ENCODE measurements at regions not wholly inside any gene's neighbourhood (a gene's known extent, or its start where the extent isn't known, plus 50 kb on each side); places are given as distances from the start of the nearest gene placed in this dataset.

GRCh38 chr14:81839056-81839455 lies 305.4 kb upstream of the SEL1L start:
- no peak for TF ChIP-seq CTCF (IDR thresholded peaks at IDR 0.05; ENCODE audit: control insufficient read depth, extremely low read depth, insufficient read depth)
- H3K4me3 ChIP-seq (ENCODE audit: low read depth, low read length) = no peak overlapping the region
- DNase-seq (ENCODE audit: low read depth) = no peak

GRCh38 chr14:81841346-81841745 lies 307.7 kb upstream of the SEL1L start:
- no peak for TF ChIP-seq CTCF (IDR thresholded peaks at IDR 0.05; ENCODE audit: control insufficient read depth, extremely low read depth, insufficient read depth)

GRCh38 chr14:81849714-81850113 lies 316.1 kb upstream of the SEL1L start:
- no peak for TF ChIP-seq CTCF (IDR thresholded peaks at IDR 0.05; ENCODE audit: control insufficient read depth, extremely low read depth, insufficient read depth)
- no peak for DNase-seq (ENCODE audit: low read depth)
- H3K4me3 ChIP-seq (ENCODE audit: low read depth, low read length) = no peak overlapping the region

More at GRCh38 chr14:81841346-81841745, 307.7 kb upstream of the SEL1L start:
- no peak overlapping the region for H3K4me3 ChIP-seq (ENCODE audit: low read depth, low read length)
- DNase-seq (ENCODE audit: low read depth) = no peak

- TF ChIP-seq CTCF (IDR thresholded peaks at IDR 0.05; ENCODE audit: control insufficient read depth, extremely low read depth, insufficient read depth) = no peak
- DNase-seq (ENCODE audit: low read depth) = no peak
- H3K4me3 ChIP-seq (ENCODE audit: low read depth, low read length) = no peak overlapping the region
Measured at GRCh38 chr14:81855007-81855406, 321.4 kb upstream of the SEL1L start.

- DNase-seq (ENCODE audit: low read depth) = no peak
- no peak for TF ChIP-seq CTCF (IDR thresholded peaks at IDR 0.05; ENCODE audit: control insufficient read depth, extremely low read depth, insufficient read depth)
- no peak overlapping the region for H3K4me3 ChIP-seq (ENCODE audit: low read depth, low read length)
Measured at GRCh38 chr14:81859046-81859445, 325.4 kb upstream of the SEL1L start.

- DNase-seq (ENCODE audit: low read depth) = no peak
- peak; percentile 31 for TF ChIP-seq CTCF (IDR thresholded peaks at IDR 0.05; ENCODE audit: control insufficient read depth, extremely low read depth, insufficient read depth)
- no peak overlapping the region for H3K4me3 ChIP-seq (ENCODE audit: low read depth, low read length)
Measured at GRCh38 chr14:81868172-81868571, 334.5 kb upstream of the SEL1L start.

GRCh38 chr14:81871706-81872105 lies 338.1 kb upstream of the SEL1L start:
- DNase-seq (ENCODE audit: low read depth) = no peak
- no peak overlapping the region for H3K4me3 ChIP-seq (ENCODE audit: low read depth, low read length)
- TF ChIP-seq CTCF (IDR thresholded peaks at IDR 0.05; ENCODE audit: control insufficient read depth, extremely low read depth, insufficient read depth) = no peak

All from LNCaP clone FGC (cell line).